Activated CD8-positive, alpha-beta memory T cell treated with anti-CD3 and anti-CD28 coated beads for 1 hour (primary cell): ENCODE measurements at regions not wholly inside any gene's neighbourhood (a gene's known extent, or its start where the extent isn't known, plus 50 kb on each side); places are given as distances from the start of the nearest gene placed in this dataset.

Experiments
- DNase-seq, 2 donors: peaks; one replicate each; pipeline ENCODE4 v3.0.0-alpha.2; 2020; ENCODE audit warnings: low read depth in 1 of 2; ENCODE audit errors: extremely low read depth in 1 of 2

- DNase-seq, result no peak
These were observed 2169.2 kb downstream of the MRPL39 start for GRCh38 chr21:23438081-23438480.

GRCh38 chr21:23402929-23403520, 2204.3 kb downstream of the MRPL39 start:
- DNase-seq, result no peak

- no peak for DNase-seq
These were observed 2206.0 kb downstream of the MRPL39 start for GRCh38 chr21:23401278-23401677.

- no peak for DNase-seq
These were observed 2208.6 kb downstream of the MRPL39 start for GRCh38 chr21:23398726-23399125.

- no peak for DNase-seq
These were observed 2212.8 kb downstream of the MRPL39 start for GRCh38 chr21:23394458-23394857.

GRCh38 chr21:23384679-23385078, 2222.6 kb downstream of the MRPL39 start:
- no peak for DNase-seq

- no peak for DNase-seq
These were observed 2233.1 kb downstream of the MRPL39 start for GRCh38 chr21:23374155-23374554.

- no peak for DNase-seq
These were observed 2250.4 kb downstream of the MRPL39 start for GRCh38 chr21:23356905-23357304.

GRCh38 chr21:23316190-23316589, 2291.1 kb downstream of the MRPL39 start:
- DNase-seq, result no peak

GRCh38 chr21:23308741-23309140, 2298.5 kb downstream of the MRPL39 start:
- DNase-seq, result no peak

- no peak for DNase-seq
These were observed 2300.2 kb downstream of the MRPL39 start for GRCh38 chr21:23307065-23307464.

- no peak for DNase-seq
These were observed 2294.1 kb downstream of the NCAM2 start for GRCh38 chr21:23292292-23292691.

- DNase-seq, result no peak
These were observed 2283.7 kb downstream of the NCAM2 start for GRCh38 chr21:23281917-23282316.

GRCh38 chr21:23249760-23250159, 2251.6 kb downstream of the NCAM2 start:
- DNase-seq, result no peak

GRCh38 chr21:23247334-23247733, 2249.1 kb downstream of the NCAM2 start:
- no peak for DNase-seq

GRCh38 chr21:23245255-23245654, 2247.0 kb downstream of the NCAM2 start:
- no peak for DNase-seq

GRCh38 chr21:23223882-23224281, 2225.7 kb downstream of the NCAM2 start:
- no peak for DNase-seq

- DNase-seq, result no peak
These were observed 2220.5 kb downstream of the NCAM2 start for GRCh38 chr21:23218667-23219066.

GRCh38 chr21:23217597-23217996, 2219.4 kb downstream of the NCAM2 start:
- no peak for DNase-seq

- DNase-seq, result no peak
These were observed 2217.1 kb downstream of the NCAM2 start for GRCh38 chr21:23215261-23215660.
